ENCODE measurements at regions not wholly inside any gene's neighbourhood (a gene's known extent, or its start where the extent isn't known, plus 50 kb on each side); places are given as distances from the start of the nearest gene placed in this dataset.

GRCh38 chr2:220420820-220421219 lies 793.4 kb downstream of the SLC4A3 start:
- DNase-seq (no peak), ATAC-seq (no peak)
- no peak overlapping the region for H3K4me3 ChIP-seq
- peaks cover 0 to 9% (median 0%) of the 10 kb centered on the region in 11 donors for H3K9me3 ChIP-seq
- H3K27me3 ChIP-seq, result peaks cover 0 to 3% (median 0%) of the 10 kb centered on the region in 7 donors
- intact Hi-C loops (cut with DNase I), result no loop called here
- H3K4me1 ChIP-seq, result no peaks in the 10 kb centered on the region
- TF ChIP-seq, protein P1, sequence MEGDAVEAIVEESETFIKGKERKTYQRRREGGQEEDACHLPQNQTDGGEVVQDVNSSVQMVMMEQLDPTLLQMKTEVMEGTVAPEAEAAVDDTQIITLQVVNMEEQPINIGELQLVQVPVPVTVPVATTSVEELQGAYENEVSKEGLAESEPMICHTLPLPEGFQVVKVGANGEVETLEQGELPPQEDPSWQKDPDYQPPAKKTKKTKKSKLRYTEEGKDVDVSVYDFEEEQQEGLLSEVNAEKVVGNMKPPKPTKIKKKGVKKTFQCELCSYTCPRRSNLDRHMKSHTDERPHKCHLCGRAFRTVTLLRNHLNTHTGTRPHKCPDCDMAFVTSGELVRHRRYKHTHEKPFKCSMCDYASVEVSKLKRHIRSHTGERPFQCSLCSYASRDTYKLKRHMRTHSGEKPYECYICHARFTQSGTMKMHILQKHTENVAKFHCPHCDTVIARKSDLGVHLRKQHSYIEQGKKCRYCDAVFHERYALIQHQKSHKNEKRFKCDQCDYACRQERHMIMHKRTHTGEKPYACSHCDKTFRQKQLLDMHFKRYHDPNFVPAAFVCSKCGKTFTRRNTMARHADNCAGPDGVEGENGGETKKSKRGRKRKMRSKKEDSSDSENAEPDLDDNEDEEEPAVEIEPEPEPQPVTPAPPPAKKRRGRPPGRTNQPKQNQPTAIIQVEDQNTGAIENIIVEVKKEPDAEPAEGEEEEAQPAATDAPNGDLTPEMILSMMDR (IDR thresholded peaks at IDR 0.05), result no peak
- no peaks in the 10 kb centered on the region for H3K36me3 ChIP-seq
- H3K27ac ChIP-seq, result no peak overlapping the region

DNA sequence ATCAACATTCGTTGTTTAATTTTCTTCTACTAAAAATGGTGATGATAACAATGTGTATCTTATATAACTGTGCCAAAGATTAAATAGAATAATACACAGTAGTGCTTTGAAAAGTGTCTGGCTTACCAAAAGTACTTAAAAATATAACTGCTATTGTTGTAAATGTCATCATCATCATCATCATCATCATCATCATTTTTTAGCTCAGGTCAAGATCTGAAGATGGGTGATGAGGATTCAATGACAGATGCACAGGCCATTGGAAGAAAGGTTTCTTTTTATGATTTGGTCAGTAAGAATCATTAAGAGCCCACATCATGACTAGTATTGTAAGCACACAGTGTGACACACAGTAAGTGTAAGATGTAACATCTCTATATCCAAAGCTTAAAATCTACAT lies 795.2 kb downstream of the SLC4A3 start:
- TF ChIP-seq, protein P1 (IDR thresholded peaks at IDR 0.05), result no peak

GRCh38 chr2:220424561-220424960 lies 797.1 kb downstream of the SLC4A3 start:
- Histone ChIP-seq H3K27me3 (no peaks in the 10 kb centered on the region), H3K9me3 (peaks cover 0 to 9% (median 0%) of the 10 kb centered on the region in 11 donors), H3K4me3 (no peak overlapping the region), H3K36me3 (no peaks in the 10 kb centered on the region), H3K4me1 (no peaks in the 10 kb centered on the region), H3K27ac (no peak overlapping the region)
- no peak for DNase-seq
- TF ChIP-seq, protein P1 (IDR thresholded peaks at IDR 0.05), result no peak
- ATAC-seq, result no peak
- intact Hi-C loops (cut with DNase I), result no loop called here
- 73 to 76% methylated on average over 2 of the region's 2 CpGs for WGBS, 2 donors

More for the DNA sequence above, 795.2 kb downstream of the SLC4A3 start:
- intact Hi-C loops (cut with DNase I), result no loop called here
- 67 to 80% methylated on average over 1 of the region's 1 CpG for WGBS, 2 donors
- Histone ChIP-seq H3K9me3 (peaks cover 0 to 9% (median 0%) of the 10 kb centered on the region in 11 donors), H3K4me3 (no peak overlapping the region), H3K27me3 (peaks cover 0 to 3% (median 0%) of the 10 kb centered on the region in 7 donors), H3K27ac (no peak overlapping the region), H3K36me3 (no peaks in the 10 kb centered on the region), H3K4me1 (no peaks in the 10 kb centered on the region)
- DNase-seq (no peak), ATAC-seq (no peak)

DNA sequence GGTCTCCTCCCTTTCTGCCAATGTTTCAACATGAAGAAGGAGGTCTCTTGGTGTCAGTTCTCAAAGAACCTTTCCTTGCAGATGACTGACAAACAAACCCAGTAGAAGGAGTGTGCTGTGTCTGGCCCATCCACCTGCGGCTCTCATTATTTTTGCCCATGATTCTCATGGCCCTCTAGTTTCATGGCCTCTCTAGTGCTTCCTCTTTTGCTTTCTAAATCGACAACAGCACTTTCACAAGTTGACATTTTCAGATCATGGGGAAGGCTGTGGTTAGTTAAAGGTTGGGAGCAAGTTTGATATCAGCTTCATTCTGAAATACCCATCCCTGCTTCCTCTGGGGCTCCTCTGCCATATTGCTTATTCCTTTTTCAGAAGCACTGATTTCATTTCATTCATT lies 805.2 kb downstream of the SLC4A3 start:
- Histone ChIP-seq H3K9me3 (no peaks in the 10 kb centered on the region), H3K27ac (no peak overlapping the region), H3K4me1 (no peaks in the 10 kb centered on the region), H3K27me3 (no peaks in the 10 kb centered on the region), H3K36me3 (no peaks in the 10 kb centered on the region), H3K4me3 (no peak overlapping the region)
- TF ChIP-seq, protein P1 (IDR thresholded peaks at IDR 0.05), result no peak
- WGBS, 2 donors, result 73 to 92% methylated on average over 2 of the region's 2 CpGs
- intact Hi-C loops (cut with DNase I), result no loop called here
- DNase-seq (no peak), ATAC-seq (no peak)

All from heart right ventricle (tissue), 16 donors.